SIG-M5 treated with dmso at 0.1 percent for 504 hours (cell line): ENCODE measurements at regions not wholly inside any gene's neighbourhood (a gene's known extent, or its start where the extent isn't known, plus 50 kb on each side); places are given as distances from the start of the nearest gene placed in this dataset.

Experiments
- DNase-seq: peaks from one replicate; lab custom pipeline; 2025; ENCODE audit not compliant: unreplicated experiment; lab: John Stamatoyannopoulos, UW

- DNase-seq = peak; percentile 42
Measured at GRCh38 chr5:171647043-171647903, 138.3 kb upstream of the SMIM23 start.

GRCh38 chr5:171647904-171648260, 137.7 kb upstream of the SMIM23 start:
- DNase-seq = no peak

GRCh38 chr5:171648279-171649074, 137.1 kb upstream of the SMIM23 start:
- DNase-seq = no peak

- no peak for DNase-seq
Measured at GRCh38 chr5:171649075-171649401, 136.6 kb upstream of the SMIM23 start.

GRCh38 chr5:171650597-171650996, 135.0 kb upstream of the SMIM23 start:
- no peak for DNase-seq

- DNase-seq = no peak
Measured at GRCh38 chr5:171651102-171651501, 134.5 kb upstream of the SMIM23 start.

GRCh38 chr5:171654881-171655280, 130.7 kb upstream of the SMIM23 start:
- no peak for DNase-seq

- DNase-seq = no peak
Measured at GRCh38 chr5:171657473-171657872, 128.1 kb upstream of the SMIM23 start.

GRCh38 chr5:171659896-171660295, 125.7 kb upstream of the SMIM23 start:
- DNase-seq = no peak

- DNase-seq = no peak
Measured at GRCh38 chr5:171660434-171660833, 125.2 kb upstream of the SMIM23 start.

GRCh38 chr5:171661143-171661542, 124.5 kb upstream of the SMIM23 start:
- no peak for DNase-seq

GRCh38 chr5:171663311-171664085, 122.1 kb upstream of the SMIM23 start:
- no peak for DNase-seq

GRCh38 chr5:171664489-171664888, 121.1 kb upstream of the SMIM23 start:
- no peak for DNase-seq

GRCh38 chr5:171666815-171667214, 118.8 kb upstream of the SMIM23 start:
- no peak for DNase-seq

GRCh38 chr5:171667341-171668096, 118.1 kb upstream of the SMIM23 start:
- DNase-seq = no peak

GRCh38 chr5:171668097-171668412, 117.6 kb upstream of the SMIM23 start:
- DNase-seq = no peak

- DNase-seq = no peak
Measured at GRCh38 chr5:171669571-171669970, 116.0 kb upstream of the SMIM23 start.

GRCh38 chr5:171672556-171672955, 113.1 kb upstream of the SMIM23 start:
- DNase-seq = no peak

GRCh38 chr5:171673328-171673727, 112.3 kb upstream of the SMIM23 start:
- no peak for DNase-seq

GRCh38 chr5:171673840-171674239, 111.8 kb upstream of the SMIM23 start:
- DNase-seq = no peak

GRCh38 chr5:171675511-171675910, 110.1 kb upstream of the SMIM23 start:
- no peak for DNase-seq
